GM06990 (cell line): ENCODE measurements at regions not wholly inside any gene's neighbourhood (a gene's known extent, or its start where the extent isn't known, plus 50 kb on each side); places are given as distances from the start of the nearest gene placed in this dataset.

Source experiments
- DNase-seq: peaks from one replicate; pipeline ENCODE4 v3.0.0-alpha.2; 2011; ENCODE audit not compliant: insufficient read length; ENCODE audit errors: extremely low read depth
- H3K27me3 ChIP-seq: replicated peaks from 2 replicates; pipeline ENCODE4 v1.6.0; 2011; ENCODE audit warnings: low read length; ENCODE audit not compliant: control insufficient read depth, insufficient read depth
- H3K36me3 ChIP-seq: 2 replicates; pipeline ENCODE4 v1.5.1; 2011; ENCODE audit warnings: low read length; ENCODE audit not compliant: control insufficient read depth, insufficient read depth
- H3K4me3 ChIP-seq: replicated peaks from 2 replicates; pipeline ENCODE4 v1.5.1; 2011; ENCODE audit warnings: low read depth, mild to moderate bottlenecking, control low read depth, low read length
- TF ChIP-seq, protein P1 (sequence below): IDR thresholded peaks from 2 replicates; pipeline ENCODE4 v1.5.1; 2011; ENCODE audit warnings: low read length, control low read depth, mild to moderate bottlenecking, inconsistent platforms; ENCODE audit not compliant: insufficient read depth, poor library complexity, severe bottlenecking

DNA sequence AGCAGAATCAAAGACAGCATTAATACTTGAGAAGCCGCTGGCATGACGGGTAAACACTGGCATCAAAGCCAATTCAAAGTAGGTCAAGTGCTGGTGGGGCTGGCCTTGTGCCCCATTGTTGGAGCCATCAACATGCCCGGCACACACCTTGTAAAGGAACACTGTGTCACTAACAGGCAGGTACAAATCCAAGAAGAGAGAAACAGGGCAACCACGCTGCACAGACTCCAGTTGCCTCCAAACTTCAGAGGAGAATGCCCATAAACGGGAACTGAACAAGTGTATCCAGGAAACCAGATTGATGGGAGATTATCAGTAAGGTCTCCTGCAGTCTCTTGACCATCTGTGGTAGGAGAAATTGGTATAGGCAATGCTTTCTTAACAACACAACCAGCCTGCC is 127.0 kb upstream of the STXBP5 start:
- Histone ChIP-seq H3K4me3 (no peak overlapping the region), H3K36me3 (no peaks in the 10 kb centered on the region), H3K27me3 (no peaks in the 10 kb centered on the region)
- no peak for DNase-seq
- TF ChIP-seq, protein P1, sequence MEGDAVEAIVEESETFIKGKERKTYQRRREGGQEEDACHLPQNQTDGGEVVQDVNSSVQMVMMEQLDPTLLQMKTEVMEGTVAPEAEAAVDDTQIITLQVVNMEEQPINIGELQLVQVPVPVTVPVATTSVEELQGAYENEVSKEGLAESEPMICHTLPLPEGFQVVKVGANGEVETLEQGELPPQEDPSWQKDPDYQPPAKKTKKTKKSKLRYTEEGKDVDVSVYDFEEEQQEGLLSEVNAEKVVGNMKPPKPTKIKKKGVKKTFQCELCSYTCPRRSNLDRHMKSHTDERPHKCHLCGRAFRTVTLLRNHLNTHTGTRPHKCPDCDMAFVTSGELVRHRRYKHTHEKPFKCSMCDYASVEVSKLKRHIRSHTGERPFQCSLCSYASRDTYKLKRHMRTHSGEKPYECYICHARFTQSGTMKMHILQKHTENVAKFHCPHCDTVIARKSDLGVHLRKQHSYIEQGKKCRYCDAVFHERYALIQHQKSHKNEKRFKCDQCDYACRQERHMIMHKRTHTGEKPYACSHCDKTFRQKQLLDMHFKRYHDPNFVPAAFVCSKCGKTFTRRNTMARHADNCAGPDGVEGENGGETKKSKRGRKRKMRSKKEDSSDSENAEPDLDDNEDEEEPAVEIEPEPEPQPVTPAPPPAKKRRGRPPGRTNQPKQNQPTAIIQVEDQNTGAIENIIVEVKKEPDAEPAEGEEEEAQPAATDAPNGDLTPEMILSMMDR: no peak

- H3K4me3 ChIP-seq: no peak overlapping the region
- H3K27me3 ChIP-seq: no peaks in the 10 kb centered on the region
- no peaks in the 10 kb centered on the region for H3K36me3 ChIP-seq
- TF ChIP-seq, protein P1: no peak
- DNase-seq: no peak
Measured at GRCh38 chr6:147078106-147078505, 126.1 kb upstream of the STXBP5 start.

DNA sequence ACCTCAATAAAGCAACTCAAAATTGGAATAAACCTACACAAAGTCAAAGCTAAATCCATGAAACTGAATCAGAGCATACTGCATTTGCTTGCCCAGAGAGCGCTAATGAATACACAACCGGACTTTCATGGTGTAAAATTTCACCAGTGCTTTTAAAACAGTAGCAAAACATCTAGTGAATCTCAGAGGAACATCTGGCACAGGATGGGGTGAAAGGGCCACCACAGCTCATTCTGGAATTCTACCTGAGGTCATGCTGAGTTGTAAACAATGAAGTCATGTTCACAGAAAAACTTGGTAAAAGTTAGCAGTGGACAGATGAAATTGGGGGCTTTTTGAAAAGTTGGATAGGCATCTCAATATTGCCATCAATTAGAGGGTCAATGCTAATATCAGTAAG is 125.6 kb upstream of the STXBP5 start:
- TF ChIP-seq, protein P1: no peak
- H3K4me3 ChIP-seq: no peak overlapping the region
- no peaks in the 10 kb centered on the region for H3K36me3 ChIP-seq
- no peaks in the 10 kb centered on the region for H3K27me3 ChIP-seq
- no peak for DNase-seq

DNA sequence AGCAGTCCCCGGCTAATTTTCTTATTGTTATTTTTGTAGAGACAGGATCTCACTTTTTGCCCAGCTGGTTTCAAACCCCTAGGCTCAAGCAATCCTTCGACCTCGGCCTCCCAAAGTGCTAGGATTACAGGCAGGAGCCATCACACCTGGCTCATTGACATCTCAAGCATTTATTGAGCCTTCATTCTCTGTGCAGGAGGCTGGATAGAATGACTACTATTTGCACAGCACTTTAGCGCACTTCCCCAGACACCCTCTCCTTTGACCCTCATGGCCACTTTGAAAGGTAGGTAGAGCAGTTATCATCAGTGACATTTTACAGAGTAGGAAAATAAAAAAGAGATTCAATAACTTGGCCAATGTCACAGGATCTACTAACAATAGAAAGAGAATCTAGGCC is 124.0 kb upstream of the STXBP5 start:
- TF ChIP-seq, protein P1: no peak
- Histone ChIP-seq H3K4me3 (no peak overlapping the region), H3K36me3 (no peaks in the 10 kb centered on the region), H3K27me3 (no peaks in the 10 kb centered on the region)
- no peak for DNase-seq

DNA sequence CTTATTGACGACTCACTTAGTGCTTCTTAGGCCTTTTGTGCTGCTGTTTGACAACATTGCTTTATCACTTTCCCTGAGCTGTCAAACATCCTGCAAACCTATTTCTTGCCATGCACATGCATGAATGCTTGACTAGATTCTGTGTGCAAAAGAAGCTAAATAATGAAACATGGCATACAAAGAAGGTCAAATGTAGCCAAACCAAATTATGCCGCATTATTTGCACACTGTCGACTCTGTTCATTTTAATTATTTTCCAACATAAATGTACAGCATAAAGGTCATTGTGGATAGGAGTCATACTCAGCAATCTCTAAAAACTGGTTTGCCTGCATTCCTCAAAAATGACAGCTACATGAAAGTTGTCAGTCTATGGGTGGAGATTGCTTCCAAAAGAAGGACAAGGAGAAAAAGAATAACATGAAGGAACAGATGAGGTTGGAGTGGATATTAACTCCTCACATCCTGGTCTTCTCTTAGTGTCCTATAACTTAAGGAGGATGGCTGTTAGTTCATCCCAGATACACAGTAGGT is 123.1 kb upstream of the STXBP5 start:
- TF ChIP-seq, protein P1: no peak
- H3K36me3 ChIP-seq: no peaks in the 10 kb centered on the region
- DNase-seq: no peak
- no peaks in the 10 kb centered on the region for H3K27me3 ChIP-seq
- H3K4me3 ChIP-seq: no peak overlapping the region

- no peaks in the 10 kb centered on the region for H3K36me3 ChIP-seq
- TF ChIP-seq, protein P1: no peak
- H3K4me3 ChIP-seq: no peak overlapping the region
- no peaks in the 10 kb centered on the region for H3K27me3 ChIP-seq
- DNase-seq: no peak
Measured at GRCh38 chr6:147087641-147088040, 116.6 kb upstream of the STXBP5 start.
